ENCODE measurements at regions not wholly inside any gene's neighbourhood (a gene's known extent, or its start where the extent isn't known, plus 50 kb on each side); places are given as distances from the start of the nearest gene placed in this dataset.

DNA sequence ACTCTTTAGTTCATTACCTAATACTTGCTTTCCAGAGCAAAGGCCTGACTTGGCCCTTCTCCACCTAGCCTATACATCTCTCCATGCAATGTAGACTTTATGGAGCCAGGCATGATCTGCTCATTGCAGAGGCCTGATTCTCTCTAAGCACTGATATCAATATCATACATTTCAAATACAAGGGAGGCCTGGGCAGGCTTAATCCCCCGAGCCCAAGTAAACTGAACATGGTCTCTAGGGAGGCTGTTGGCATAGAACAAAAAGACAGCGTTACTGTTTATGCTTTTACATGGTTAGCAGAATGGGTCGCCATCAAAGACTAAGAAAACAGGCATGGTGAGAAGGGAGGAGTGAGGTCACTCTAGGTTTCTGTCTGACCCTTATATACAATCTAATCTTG lies 695.1 kb downstream of the ZEB2 start:
- Histone ChIP-seq H3K36me3 (ENCODE audit: control insufficient read depth in 4 of 4, insufficient read depth in 3 of 4, low read depth in 1 of 4, low read length in 3 of 4) (no peaks in the 10 kb centered on the region), H3K27ac (ENCODE audit: low read depth in 1 of 2, low read length in 2 of 2) (no peak overlapping the region), H3K9ac (ENCODE audit: low read depth in 1 of 2, low read length in 2 of 2) (no peak overlapping the region), H3K9me3 (ENCODE audit: control insufficient read depth in 4 of 4, low read length in 3 of 4) (no peaks in the 10 kb centered on the region), H3K4me3 (ENCODE audit: low read depth in 1 of 3, low read length in 3 of 3) (no peak overlapping the region), H3K27me3 (ENCODE audit: control insufficient read depth in 4 of 4, insufficient read depth in 4 of 4, low read length in 3 of 4) (peaks cover 0 to 5% (median 0%) of the 10 kb centered on the region in 4 donors), H3K4me1 (ENCODE audit: control insufficient read depth in 4 of 4, insufficient read depth in 4 of 4, low read length in 3 of 4) (no peaks in the 10 kb centered on the region)
- WGBS, result 63% methylated on average over 3 of the region's 3 CpGs
- TF ChIP-seq SP1 (IDR thresholded peaks at IDR 0.05) (no peak), GABPA (IDR thresholded peaks at IDR 0.05 in 1 of 2, conservative IDR thresholded peaks at IDR 0.05 in 1 of 2) (no peak), HNF4A (conservative IDR thresholded peaks at IDR 0.05) (no peak), RXRA (IDR thresholded peaks at IDR 0.05) (no peak), YY1 (IDR thresholded peaks at IDR 0.05) (no peak), TAF1 (conservative IDR thresholded peaks at IDR 0.05) (no peak), NR2F2 (IDR thresholded peaks at IDR 0.05) (no peak)
- TF ChIP-seq, protein P1, sequence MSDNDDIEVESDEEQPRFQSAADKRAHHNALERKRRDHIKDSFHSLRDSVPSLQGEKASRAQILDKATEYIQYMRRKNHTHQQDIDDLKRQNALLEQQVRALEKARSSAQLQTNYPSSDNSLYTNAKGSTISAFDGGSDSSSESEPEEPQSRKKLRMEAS (IDR thresholded peaks at IDR 0.05), result no peak
- TF ChIP-seq, protein P2, sequence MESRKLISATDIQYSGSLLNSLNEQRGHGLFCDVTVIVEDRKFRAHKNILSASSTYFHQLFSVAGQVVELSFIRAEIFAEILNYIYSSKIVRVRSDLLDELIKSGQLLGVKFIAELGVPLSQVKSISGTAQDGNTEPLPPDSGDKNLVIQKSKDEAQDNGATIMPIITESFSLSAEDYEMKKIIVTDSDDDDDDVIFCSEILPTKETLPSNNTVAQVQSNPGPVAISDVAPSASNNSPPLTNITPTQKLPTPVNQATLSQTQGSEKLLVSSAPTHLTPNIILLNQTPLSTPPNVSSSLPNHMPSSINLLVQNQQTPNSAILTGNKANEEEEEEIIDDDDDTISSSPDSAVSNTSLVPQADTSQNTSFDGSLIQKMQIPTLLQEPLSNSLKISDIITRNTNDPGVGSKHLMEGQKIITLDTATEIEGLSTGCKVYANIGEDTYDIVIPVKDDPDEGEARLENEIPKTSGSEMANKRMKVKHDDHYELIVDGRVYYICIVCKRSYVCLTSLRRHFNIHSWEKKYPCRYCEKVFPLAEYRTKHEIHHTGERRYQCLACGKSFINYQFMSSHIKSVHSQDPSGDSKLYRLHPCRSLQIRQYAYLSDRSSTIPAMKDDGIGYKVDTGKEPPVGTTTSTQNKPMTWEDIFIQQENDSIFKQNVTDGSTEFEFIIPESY (IDR thresholded peaks at IDR 0.05), result no peak
- TF ChIP-seq, protein P3, sequence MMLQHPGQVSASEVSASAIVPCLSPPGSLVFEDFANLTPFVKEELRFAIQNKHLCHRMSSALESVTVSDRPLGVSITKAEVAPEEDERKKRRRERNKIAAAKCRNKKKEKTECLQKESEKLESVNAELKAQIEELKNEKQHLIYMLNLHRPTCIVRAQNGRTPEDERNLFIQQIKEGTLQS (IDR thresholded peaks at IDR 0.05), result no peak
- DNase-seq (ENCODE audit: low spot score), result no peak

DNA sequence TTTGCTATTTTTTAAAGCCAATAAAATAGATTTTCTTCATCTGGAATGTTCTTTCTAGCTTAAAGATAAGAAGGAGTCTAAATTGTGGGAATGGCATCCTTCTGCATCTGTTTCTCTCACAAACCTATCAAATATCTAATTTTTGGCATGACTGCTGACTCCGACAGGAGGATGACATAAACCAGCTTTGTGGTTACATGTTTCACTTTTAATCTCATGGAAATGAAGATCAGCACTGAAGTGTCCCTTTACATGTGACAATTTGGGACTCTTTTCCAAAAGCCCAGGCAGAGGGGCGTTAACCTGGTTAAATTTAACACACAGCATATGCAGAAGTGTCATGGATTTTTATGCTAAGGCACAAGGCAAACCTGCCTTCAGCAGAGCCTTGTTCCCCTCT lies 694.7 kb downstream of the ARHGAP15 start:
- 62% methylated on average over 2 of the region's 2 CpGs for WGBS
- TF ChIP-seq EGR1 (IDR thresholded peaks at IDR 0.05; ENCODE audit: low read depth in 2 of 2), result no peak
- TF ChIP-seq, protein P4, sequence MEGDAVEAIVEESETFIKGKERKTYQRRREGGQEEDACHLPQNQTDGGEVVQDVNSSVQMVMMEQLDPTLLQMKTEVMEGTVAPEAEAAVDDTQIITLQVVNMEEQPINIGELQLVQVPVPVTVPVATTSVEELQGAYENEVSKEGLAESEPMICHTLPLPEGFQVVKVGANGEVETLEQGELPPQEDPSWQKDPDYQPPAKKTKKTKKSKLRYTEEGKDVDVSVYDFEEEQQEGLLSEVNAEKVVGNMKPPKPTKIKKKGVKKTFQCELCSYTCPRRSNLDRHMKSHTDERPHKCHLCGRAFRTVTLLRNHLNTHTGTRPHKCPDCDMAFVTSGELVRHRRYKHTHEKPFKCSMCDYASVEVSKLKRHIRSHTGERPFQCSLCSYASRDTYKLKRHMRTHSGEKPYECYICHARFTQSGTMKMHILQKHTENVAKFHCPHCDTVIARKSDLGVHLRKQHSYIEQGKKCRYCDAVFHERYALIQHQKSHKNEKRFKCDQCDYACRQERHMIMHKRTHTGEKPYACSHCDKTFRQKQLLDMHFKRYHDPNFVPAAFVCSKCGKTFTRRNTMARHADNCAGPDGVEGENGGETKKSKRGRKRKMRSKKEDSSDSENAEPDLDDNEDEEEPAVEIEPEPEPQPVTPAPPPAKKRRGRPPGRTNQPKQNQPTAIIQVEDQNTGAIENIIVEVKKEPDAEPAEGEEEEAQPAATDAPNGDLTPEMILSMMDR (IDR thresholded peaks at IDR 0.05; ENCODE audit: low read depth, low read length, missing input control), result no peak
- TF ChIP-seq HNF4A (conservative IDR thresholded peaks at IDR 0.05), result no peak
- TF ChIP-seq RAD21 (IDR thresholded peaks at IDR 0.05), result no peak
- TF ChIP-seq, protein P1 (IDR thresholded peaks at IDR 0.05), result no peak
- no peak for TF ChIP-seq SP1 (IDR thresholded peaks at IDR 0.05)
- TF ChIP-seq TAF1 (conservative IDR thresholded peaks at IDR 0.05), result no peak
- no peak for TF ChIP-seq YY1 (IDR thresholded peaks at IDR 0.05)
- TF ChIP-seq, protein P2 (IDR thresholded peaks at IDR 0.05), result no peak
- TF ChIP-seq, protein P3 (IDR thresholded peaks at IDR 0.05), result no peak
- TF ChIP-seq NR2F2 (IDR thresholded peaks at IDR 0.05), result no peak
- no peak for TF ChIP-seq FOXA2 (IDR thresholded peaks at IDR 0.05)
- TF ChIP-seq JUND (IDR thresholded peaks at IDR 0.05), result no peak
- no peak for TF ChIP-seq RXRA (IDR thresholded peaks at IDR 0.05)
- no peak for TF ChIP-seq FOXA1 (IDR thresholded peaks at IDR 0.05)
- no peak for TF ChIP-seq GABPA (IDR thresholded peaks at IDR 0.05 in 1 of 2, conservative IDR thresholded peaks at IDR 0.05 in 1 of 2)
- TF ChIP-seq, protein P5, sequence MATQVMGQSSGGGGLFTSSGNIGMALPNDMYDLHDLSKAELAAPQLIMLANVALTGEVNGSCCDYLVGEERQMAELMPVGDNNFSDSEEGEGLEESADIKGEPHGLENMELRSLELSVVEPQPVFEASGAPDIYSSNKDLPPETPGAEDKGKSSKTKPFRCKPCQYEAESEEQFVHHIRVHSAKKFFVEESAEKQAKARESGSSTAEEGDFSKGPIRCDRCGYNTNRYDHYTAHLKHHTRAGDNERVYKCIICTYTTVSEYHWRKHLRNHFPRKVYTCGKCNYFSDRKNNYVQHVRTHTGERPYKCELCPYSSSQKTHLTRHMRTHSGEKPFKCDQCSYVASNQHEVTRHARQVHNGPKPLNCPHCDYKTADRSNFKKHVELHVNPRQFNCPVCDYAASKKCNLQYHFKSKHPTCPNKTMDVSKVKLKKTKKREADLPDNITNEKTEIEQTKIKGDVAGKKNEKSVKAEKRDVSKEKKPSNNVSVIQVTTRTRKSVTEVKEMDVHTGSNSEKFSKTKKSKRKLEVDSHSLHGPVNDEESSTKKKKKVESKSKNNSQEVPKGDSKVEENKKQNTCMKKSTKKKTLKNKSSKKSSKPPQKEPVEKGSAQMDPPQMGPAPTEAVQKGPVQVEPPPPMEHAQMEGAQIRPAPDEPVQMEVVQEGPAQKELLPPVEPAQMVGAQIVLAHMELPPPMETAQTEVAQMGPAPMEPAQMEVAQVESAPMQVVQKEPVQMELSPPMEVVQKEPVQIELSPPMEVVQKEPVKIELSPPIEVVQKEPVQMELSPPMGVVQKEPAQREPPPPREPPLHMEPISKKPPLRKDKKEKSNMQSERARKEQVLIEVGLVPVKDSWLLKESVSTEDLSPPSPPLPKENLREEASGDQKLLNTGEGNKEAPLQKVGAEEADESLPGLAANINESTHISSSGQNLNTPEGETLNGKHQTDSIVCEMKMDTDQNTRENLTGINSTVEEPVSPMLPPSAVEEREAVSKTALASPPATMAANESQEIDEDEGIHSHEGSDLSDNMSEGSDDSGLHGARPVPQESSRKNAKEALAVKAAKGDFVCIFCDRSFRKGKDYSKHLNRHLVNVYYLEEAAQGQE (IDR thresholded peaks at IDR 0.05), result no peak
- no peak for TF ChIP-seq HNF4G (IDR thresholded peaks at IDR 0.05)
- no peak overlapping the region for H3K27ac ChIP-seq (ENCODE audit: low read depth in 1 of 2, low read length in 2 of 2)
- H3K27me3 ChIP-seq (ENCODE audit: control insufficient read depth in 4 of 4, insufficient read depth in 4 of 4, low read length in 3 of 4), result peaks cover 0 to 5% (median 0%) of the 10 kb centered on the region in 4 donors
- H3K4me3 ChIP-seq (ENCODE audit: low read depth in 1 of 3, low read length in 3 of 3), result no peak overlapping the region
- no peaks in the 10 kb centered on the region for H3K4me1 ChIP-seq (ENCODE audit: control insufficient read depth in 4 of 4, insufficient read depth in 4 of 4, low read length in 3 of 4)
- H3K9me3 ChIP-seq (ENCODE audit: control insufficient read depth in 4 of 4, low read length in 3 of 4), result no peaks in the 10 kb centered on the region
- no peak for DNase-seq (ENCODE audit: low spot score)
- H3K9ac ChIP-seq (ENCODE audit: low read depth in 1 of 2, low read length in 2 of 2), result no peak overlapping the region
- no peaks in the 10 kb centered on the region for H3K36me3 ChIP-seq (ENCODE audit: control insufficient read depth in 4 of 4, insufficient read depth in 3 of 4, low read depth in 1 of 4, low read length in 3 of 4)
